HG03575 (cell line): ENCODE measurements at regions not wholly inside any gene's neighbourhood (a gene's known extent, or its start where the extent isn't known, plus 50 kb on each side); places are given as distances from the start of the nearest gene placed in this dataset.
A peak's percentile ranks its signal among the peaks of the same experiment; 100 is the strongest.
"Not testable (repeated sequence)": the region's sequence is repeated elsewhere in the genome, so short reads cannot be mapped to it uniquely, and the experiment has no call there.

Experiments used
- ATAC-seq: cut with Tn5 transposase; IDR thresholded peaks from one replicate; pipeline ENCODE4 v1.9.1; 2021; ENCODE audit not compliant: unreplicated experiment, insufficient number of reproducible peaks, low FRiP score; ENCODE audit errors: extremely low read depth

- not testable (repeated sequence) for ATAC-seq
Measured at GRCh38 chr13:52324831-52325230, 81.1 kb downstream of the THSD1 start.

DNA sequence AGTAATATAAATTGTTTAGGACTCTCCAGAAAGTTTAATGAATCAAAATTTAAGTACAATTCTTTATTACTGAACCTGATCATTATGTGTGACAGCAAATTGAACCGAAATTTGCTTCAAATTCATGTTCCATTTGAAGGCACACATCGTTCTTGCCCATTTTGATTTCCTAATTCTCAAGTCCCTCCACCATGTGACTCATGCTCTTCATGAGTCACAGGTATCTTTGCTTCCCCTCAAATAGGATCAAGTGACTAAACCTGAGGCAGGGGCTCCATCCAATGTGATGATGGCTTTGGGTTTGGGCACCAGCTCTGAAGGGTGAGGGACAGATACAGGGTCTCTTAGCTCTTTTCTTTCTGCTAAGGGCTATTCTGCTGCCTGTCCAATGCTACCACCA lies 86.1 kb downstream of the THSD1 start:
- no peak for ATAC-seq

DNA sequence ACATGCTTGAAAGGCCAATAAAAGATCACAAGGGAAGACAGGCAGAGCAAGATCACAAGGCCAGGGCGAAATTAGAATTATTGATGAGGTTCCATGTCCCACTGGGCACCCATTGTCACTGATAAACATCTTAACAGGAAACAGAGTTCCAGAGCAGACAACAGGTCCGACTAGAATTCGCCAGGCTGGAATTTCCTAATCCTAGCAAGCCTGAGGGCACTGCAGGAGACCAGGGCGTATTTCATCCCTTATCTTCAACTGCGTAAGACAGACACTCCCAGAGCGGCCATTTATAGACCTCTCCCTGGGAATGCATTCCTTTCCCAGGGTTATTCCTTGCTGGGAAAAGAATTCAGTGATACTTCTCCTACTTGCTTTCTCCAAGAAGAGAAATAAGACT lies 96.1 kb downstream of the THSD1 start:
- ATAC-seq: not testable (repeated sequence)

GRCh38 chr13:52306336-52306735 lies 99.6 kb downstream of the THSD1 start:
- ATAC-seq: not testable (repeated sequence)

GRCh38 chr13:52303098-52303497 lies 102.9 kb downstream of the THSD1 start:
- ATAC-seq: not testable (repeated sequence)

DNA sequence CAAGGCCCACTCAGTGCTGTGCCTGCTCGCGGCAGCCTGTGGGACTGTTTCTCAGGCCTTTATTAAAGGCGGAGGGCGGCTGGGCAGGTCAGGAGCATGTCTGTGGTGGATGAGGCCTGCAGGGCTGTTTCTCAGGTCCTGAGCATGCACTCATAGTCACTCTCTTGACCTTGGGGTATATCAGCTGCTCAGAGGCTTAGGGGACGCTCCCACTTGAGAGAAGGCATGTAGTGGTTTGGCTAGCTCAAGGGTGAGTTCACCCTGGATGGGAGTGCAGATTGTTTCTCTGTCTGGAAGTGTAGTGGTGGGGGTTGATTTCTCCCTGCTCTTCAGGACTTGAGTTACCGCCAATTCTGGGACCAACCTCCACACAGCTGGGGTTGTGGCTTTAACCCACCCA lies 103.3 kb downstream of the THSD1 start:
- ATAC-seq: not testable (repeated sequence)

- not testable (repeated sequence) for ATAC-seq
Measured at GRCh38 chr13:52301810-52302400, 104.1 kb downstream of the THSD1 start.

GRCh38 chr13:52298079-52298661 lies 107.8 kb downstream of the THSD1 start:
- ATAC-seq: not testable (repeated sequence)

DNA sequence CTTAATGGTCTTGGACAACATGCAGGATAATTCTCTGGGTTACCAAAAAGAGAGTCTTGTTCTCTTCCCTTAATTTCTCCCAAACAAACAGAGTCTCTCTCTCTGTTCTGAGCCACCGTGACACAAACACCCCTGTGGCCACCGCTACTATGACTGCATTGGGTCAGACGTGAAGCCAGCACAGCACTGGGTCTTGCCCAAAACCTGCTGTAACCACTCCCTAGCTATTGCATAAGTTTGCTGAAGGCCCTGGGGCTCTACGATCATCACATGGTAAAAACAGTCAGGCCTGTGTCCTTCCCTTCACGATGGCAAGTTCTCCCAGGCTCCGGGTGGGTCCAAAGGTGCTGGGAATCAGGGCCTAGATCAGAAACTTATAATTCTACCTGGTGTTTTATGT lies 117.1 kb downstream of the THSD1 start:
- not testable (repeated sequence) for ATAC-seq

- not testable (repeated sequence) for ATAC-seq
Measured at GRCh38 chr13:52281387-52281786, 122.0 kb upstream of the NEK3 start.

- not testable (repeated sequence) for ATAC-seq
Measured at GRCh38 chr13:52279408-52279807, 120.0 kb upstream of the NEK3 start.

DNA sequence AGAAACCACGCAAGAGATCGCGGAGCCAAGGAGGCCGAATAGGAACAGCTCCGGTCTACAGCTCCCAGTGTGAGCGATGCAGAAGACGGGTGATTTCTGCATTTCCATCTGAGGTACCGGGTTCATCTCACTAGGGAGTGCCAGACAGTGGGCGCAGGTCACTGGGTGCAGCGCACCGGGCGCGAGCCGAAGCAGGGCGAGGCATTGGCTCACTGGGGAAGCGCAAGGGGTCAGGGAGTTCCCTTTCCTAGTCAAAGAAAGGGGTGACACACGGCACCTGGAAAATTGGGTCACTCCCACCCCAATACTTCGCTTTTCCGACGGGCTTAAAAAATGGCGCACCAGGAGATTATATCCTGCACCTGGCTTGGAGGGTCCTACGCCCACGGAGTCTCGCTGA lies 94.9 kb upstream of the NEK3 start:
- not testable (repeated sequence) for ATAC-seq

GRCh38 chr13:52240752-52241151 lies 81.4 kb upstream of the NEK3 start:
- ATAC-seq: peak; percentile 83

DNA sequence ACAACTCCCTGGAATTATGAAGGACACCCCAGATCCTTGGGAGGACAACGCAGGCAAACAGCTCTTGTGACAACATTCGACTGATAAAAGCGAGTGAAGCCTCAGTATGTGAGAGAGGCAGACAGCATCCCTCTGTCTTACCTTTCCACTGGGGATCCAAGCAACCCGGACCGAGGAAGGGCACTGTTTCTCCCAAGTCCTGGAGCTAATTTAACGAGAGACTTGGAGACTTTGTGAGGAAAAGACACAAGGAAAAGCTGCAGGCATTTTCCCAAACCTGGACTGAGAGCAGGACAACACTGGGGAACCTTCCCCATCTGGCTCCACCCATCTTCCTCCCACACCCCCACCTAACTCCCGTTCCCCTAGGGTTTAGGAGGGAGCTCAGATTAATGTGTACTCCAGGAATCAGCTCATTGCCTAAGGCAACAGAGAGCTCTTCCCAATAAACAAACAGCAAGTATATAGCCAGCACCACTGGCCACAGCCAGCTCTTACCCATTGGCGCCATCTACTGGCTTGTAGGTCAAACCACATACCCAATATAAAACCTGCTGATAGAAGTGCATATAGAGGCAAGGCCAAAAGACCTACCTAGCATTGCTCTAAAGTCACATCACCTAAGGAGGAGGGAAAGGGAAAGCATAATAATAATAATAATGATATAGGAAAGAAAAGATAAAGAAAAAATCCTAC lies 76.7 kb upstream of the NEK3 start:
- not testable (repeated sequence) for ATAC-seq

DNA sequence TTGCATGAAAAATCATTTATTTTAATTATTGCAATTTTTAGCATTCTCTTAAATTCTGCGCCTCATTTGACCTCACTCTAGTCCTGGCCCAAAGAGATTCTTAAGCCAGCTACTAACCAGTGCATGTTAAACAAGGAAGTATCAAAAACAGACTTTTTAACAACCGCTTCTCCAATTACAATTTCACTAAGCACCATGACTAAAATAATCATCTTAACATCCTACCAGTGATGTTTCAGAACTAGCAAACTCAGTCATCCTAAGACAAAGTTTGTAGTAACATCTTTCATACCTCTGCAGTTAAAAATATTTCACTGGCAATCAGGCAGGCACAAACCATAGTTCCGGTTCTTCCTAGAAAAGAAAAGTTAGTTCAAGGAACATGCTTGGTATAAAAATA lies 75.5 kb upstream of the NEK3 start:
- not testable (repeated sequence) for ATAC-seq

- not testable (repeated sequence) for ATAC-seq
Measured at GRCh38 chr13:52223063-52223462, 63.7 kb upstream of the NEK3 start.

DNA sequence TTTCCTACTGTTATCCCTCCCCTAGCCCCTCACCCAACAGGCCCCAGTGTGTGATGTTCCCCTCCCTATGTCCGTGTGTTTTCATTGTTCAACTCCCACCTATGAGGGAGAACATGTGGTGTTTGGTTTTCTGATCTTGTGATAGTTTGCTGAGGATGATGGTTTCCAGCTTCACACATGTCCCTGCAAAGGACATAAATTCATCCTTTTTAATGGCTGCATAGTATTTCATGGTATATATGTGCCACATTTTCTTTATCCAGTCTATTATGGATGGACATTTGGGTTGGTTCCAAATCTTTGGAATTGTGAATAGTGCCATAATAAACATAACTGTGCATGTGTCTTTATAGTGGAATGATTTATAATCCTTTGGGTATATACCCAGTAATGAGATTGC lies 54.5 kb upstream of the NEK3 start:
- not testable (repeated sequence) for ATAC-seq

DNA sequence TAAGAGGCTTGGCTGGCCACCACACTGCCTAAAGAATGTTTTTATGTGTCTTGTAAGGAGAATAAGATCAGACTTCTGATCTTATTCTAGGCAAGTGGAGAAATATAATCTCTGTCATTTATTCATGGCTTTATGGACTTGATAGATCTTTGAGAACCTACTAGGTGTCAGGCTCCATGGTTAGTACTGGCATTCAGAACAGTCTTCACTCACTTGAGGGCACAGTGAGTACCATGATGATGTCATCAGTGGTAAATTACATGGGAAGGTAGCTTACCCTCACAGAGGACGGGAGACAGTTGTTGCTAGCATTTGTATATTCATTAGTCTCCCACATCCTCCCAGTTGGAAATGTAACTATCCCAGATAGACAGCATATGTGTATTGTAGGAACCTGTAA lies 53.5 kb upstream of the NEK3 start:
- ATAC-seq: not testable (repeated sequence)

DNA sequence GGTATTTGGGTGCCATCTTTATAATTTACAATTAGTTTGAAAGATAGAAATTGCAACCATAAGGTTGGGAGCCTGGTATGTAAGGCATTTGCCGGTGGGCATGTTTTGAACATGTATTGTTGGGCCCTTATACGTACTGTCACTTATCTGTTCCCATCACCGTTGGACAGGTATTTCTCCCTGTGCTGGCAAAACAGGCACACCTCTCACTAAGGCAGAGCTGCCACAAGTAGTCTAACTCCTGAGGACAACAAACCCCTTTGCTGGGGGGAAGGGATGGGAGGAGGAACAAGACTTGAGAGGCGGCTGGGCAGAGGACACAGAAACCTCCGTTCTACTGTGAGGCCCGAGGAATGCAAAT lies 52.0 kb upstream of the NEK3 start:
- ATAC-seq: not testable (repeated sequence)
